ENCODE measurements at regions not wholly inside any gene's neighbourhood (a gene's known extent, or its start where the extent isn't known, plus 50 kb on each side); places are given as distances from the start of the nearest gene placed in this dataset.

DNA sequence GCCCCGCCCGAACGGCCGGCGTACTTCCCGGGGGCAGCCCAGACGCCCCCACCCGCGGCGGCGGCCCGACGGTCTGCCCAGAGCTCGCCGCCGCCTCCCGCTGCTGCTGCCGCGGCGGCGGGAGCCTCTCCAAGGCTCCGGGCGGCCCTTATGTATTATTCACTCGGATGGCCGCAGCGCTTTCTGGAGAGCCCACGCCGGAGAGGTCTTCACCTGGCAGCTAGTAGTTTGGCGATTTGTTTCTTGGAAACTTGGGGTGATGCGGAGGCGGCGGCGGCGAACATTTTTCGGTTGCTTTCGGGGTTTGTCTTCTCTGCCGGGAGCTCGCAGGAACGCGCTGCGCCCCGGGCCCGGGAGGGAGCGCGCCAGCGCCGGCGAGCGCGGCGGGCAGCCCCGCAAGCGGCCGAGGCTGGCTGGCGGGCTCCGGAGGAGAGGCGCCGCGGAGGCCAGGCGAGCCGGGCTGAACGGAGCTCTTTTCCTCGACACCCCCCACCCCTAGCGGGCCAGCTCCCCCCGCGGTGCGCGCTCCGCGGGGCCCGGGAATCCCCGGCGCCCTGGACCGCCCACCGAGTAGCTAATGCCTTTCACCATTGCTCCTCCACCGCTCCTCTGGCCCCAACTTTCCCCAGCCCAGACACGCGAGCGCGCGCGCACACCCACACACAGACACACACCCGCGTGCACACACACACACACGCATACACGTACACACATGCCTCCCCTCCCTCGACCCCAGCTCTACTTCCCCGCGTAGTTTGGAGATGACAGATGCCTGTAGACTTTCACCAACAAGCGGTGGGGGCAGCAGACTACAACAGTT, 113.5 kb downstream of the DHX15 start:
- H3K27me3 ChIP-seq (ENCODE audit: control insufficient read depth in 2 of 2, insufficient read depth in 2 of 2, low read length in 2 of 2) = peaks cover 67 to 85% of the 10 kb centered on the region in 2 donors
- DNase-seq = no peak
- Mint-ChIP-seq H3K27me3 (ENCODE audit: low read depth in 3 of 3) (peaks cover 72 to 94% (median 80%) of the 10 kb centered on the region in 3 donors), H3K4me3 (peak overlapping the region; percentile 63 to 99), H3K36me3 (peaks cover 3 to 7% of the 10 kb centered on the region in 2 donors), H3K9me3 (peaks cover 0 to 26% (median 9%) of the 10 kb centered on the region in 7 donors), H3K27ac (no peak overlapping the region), H3K4me1 (peaks cover 27% of the 10 kb centered on the region)
- H3K79me2 ChIP-seq (ENCODE audit: insufficient read depth, low read length) = no peaks in the 10 kb centered on the region
- H3K4me3 ChIP-seq (replicated peaks in 1 of 3; ENCODE audit: low read depth in 2 of 3, low read length in 3 of 3) = peak overlapping the region in 1 of 3 experiments; percentile 72
- intact Hi-C loops (cut with micrococcal nuclease) = no loop called here
- peaks cover 0 to 20% of the 10 kb centered on the region in 2 donors for H3K9me3 ChIP-seq (replicated peaks in 1 of 2; ENCODE audit: control insufficient read depth in 1 of 2, insufficient read depth in 1 of 2, low read length in 2 of 2)
- WGBS (ENCODE audit: insufficient coverage) = 0% methylated on average over 78 of the region's 90 CpGs
- no peak for TF ChIP-seq CTCF (IDR thresholded peaks at IDR 0.05)
- no peaks in the 10 kb centered on the region for H4K20me1 ChIP-seq (ENCODE audit: insufficient read depth, low read length)
- H2AFZ ChIP-seq (ENCODE audit: insufficient read depth, low read depth, low read length, poor library complexity, severe bottlenecking) = no peak overlapping the region
- no peak overlapping the region for H3K9ac ChIP-seq (ENCODE audit: insufficient read depth, low read length, poor library complexity, severe bottlenecking)
- H3K27ac ChIP-seq (ENCODE audit: low read depth in 1 of 2, low read length in 2 of 2) = no peak overlapping the region
- peaks cover 28 to 31% of the 10 kb centered on the region in 2 donors for H3K4me1 ChIP-seq (ENCODE audit: control insufficient read depth in 1 of 2, insufficient read depth in 2 of 2, low read length in 2 of 2)
- H3K36me3 ChIP-seq (replicated peaks in 1 of 2; ENCODE audit: control insufficient read depth in 1 of 2, insufficient read depth in 2 of 2, low read length in 2 of 2) = no peaks in the 10 kb centered on the region
- peak overlapping the region; percentile 82 for H3K4me2 ChIP-seq (replicated peaks; ENCODE audit: extremely low read depth, low read length, poor library complexity, severe bottlenecking)

DNA sequence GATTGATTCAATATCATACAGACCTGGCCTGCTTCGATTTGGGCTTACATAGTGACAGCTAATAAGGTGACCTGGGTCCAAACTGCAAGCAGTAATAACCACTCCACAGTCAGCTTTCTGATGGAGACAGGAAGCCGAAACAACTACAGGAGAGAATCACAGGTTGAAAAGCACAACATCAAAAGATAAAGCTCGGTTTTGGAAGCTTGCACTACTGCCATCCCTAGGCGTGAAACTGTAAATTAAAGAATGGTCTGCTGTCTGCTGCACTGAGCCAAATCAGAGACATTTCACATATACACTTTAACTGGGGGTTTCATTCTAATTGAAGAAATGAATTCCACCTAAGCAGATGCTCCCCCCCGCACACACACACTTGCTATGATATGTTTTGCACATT, 116.3 kb downstream of the DHX15 start:
- Histone ChIP-seq H3K9me3 (replicated peaks in 1 of 2; ENCODE audit: control insufficient read depth in 1 of 2, insufficient read depth in 1 of 2, low read length in 2 of 2) (peaks cover 0 to 20% of the 10 kb centered on the region in 2 donors), H3K4me2 (replicated peaks; ENCODE audit: extremely low read depth, low read length, poor library complexity, severe bottlenecking) (no peak overlapping the region), H3K27ac (ENCODE audit: low read depth in 1 of 2, low read length in 2 of 2) (no peak overlapping the region), H3K4me1 (ENCODE audit: control insufficient read depth in 1 of 2, insufficient read depth in 2 of 2, low read length in 2 of 2) (peaks cover 23 to 27% of the 10 kb centered on the region in 2 donors), H3K9ac (ENCODE audit: insufficient read depth, low read length, poor library complexity, severe bottlenecking) (no peak overlapping the region), H3K79me2 (ENCODE audit: insufficient read depth, low read length) (no peaks in the 10 kb centered on the region), H3K4me3 (replicated peaks in 1 of 3; ENCODE audit: low read depth in 2 of 3, low read length in 3 of 3) (no peak overlapping the region), H2AFZ (ENCODE audit: insufficient read depth, low read depth, low read length, poor library complexity, severe bottlenecking) (no peak overlapping the region), H3K27me3 (ENCODE audit: control insufficient read depth in 2 of 2, insufficient read depth in 2 of 2, low read length in 2 of 2) (peaks cover 49 to 65% of the 10 kb centered on the region in 2 donors), H4K20me1 (ENCODE audit: insufficient read depth, low read length) (no peaks in the 10 kb centered on the region), H3K36me3 (replicated peaks in 1 of 2; ENCODE audit: control insufficient read depth in 1 of 2, insufficient read depth in 2 of 2, low read length in 2 of 2) (no peaks in the 10 kb centered on the region)
- Mint-ChIP-seq H3K4me1 (peaks cover 22% of the 10 kb centered on the region), H3K36me3 (peaks cover 0 to 4% of the 10 kb centered on the region in 2 donors), H3K4me3 (peak overlapping the region in 1 of 2 donors; percentile 75), H3K27me3 (ENCODE audit: low read depth in 3 of 3) (peaks cover 56 to 74% (median 63%) of the 10 kb centered on the region in 3 donors), H3K9me3 (peaks cover 0 to 22% (median 9%) of the 10 kb centered on the region in 7 donors), H3K27ac (no peak overlapping the region)
- intact Hi-C loops (cut with micrococcal nuclease) = no loop called here
- WGBS (ENCODE audit: insufficient coverage) = 100% methylated on average over 1 of the region's 5 CpGs
- no peak for DNase-seq
- no peak for TF ChIP-seq CTCF (IDR thresholded peaks at IDR 0.05)

All from CD14-positive monocyte (primary cell).